ENCODE measurements at regions not wholly inside any gene's neighbourhood (a gene's known extent, or its start where the extent isn't known, plus 50 kb on each side); places are given as distances from the start of the nearest gene placed in this dataset.

DNA sequence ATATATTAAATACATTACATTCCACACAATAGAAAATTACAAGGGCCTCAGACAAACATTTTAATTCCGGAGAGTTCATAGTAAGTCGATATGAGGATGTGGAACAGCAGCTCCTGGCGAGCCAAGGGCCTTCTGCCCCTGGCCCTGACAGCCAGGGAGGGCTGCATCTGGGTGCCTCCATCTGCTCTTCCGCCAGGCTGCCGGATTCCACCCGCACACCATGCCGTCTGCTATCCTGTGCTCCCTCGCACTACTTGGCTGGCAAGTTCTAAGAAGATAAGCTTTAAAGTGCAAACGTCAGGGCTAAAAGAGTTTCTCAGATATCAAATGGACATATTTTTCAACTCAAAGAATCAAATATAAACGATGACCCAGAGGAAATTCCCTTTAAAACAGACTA is 656.3 kb upstream of the NOX3 start:
- no peak overlapping the region for H3K4me3 ChIP-seq (ENCODE audit: low read depth, low read length)
- H3K27me3 ChIP-seq (ENCODE audit: control insufficient read depth, insufficient read depth, low read length): no peaks in the 10 kb centered on the region
- H3K36me3 ChIP-seq (ENCODE audit: control insufficient read depth, insufficient read depth, low read length): no peaks in the 10 kb centered on the region
- H3K4me1 ChIP-seq (ENCODE audit: control insufficient read depth, insufficient read depth, low read length): no peaks in the 10 kb centered on the region
- no peak overlapping the region for H3K27ac ChIP-seq (ENCODE audit: low read depth, low read length)
- no peaks in the 10 kb centered on the region for H3K9me3 ChIP-seq (ENCODE audit: control insufficient read depth, insufficient read depth, low read depth, low read length)
- no peak overlapping the region for H3K9ac ChIP-seq (ENCODE audit: low read length)

GRCh38 chr6:156110249-156110648 is 654.6 kb upstream of the NOX3 start:
- no peaks in the 10 kb centered on the region for H3K4me1 ChIP-seq (ENCODE audit: control insufficient read depth, insufficient read depth, low read length)
- H3K9ac ChIP-seq (ENCODE audit: low read length): no peak overlapping the region
- no peaks in the 10 kb centered on the region for H3K9me3 ChIP-seq (ENCODE audit: control insufficient read depth, insufficient read depth, low read depth, low read length)
- H3K4me3 ChIP-seq (ENCODE audit: low read depth, low read length): no peak overlapping the region
- no peaks in the 10 kb centered on the region for H3K27me3 ChIP-seq (ENCODE audit: control insufficient read depth, insufficient read depth, low read length)
- H3K27ac ChIP-seq (ENCODE audit: low read depth, low read length): no peak overlapping the region
- no peaks in the 10 kb centered on the region for H3K36me3 ChIP-seq (ENCODE audit: control insufficient read depth, insufficient read depth, low read length)

DNA sequence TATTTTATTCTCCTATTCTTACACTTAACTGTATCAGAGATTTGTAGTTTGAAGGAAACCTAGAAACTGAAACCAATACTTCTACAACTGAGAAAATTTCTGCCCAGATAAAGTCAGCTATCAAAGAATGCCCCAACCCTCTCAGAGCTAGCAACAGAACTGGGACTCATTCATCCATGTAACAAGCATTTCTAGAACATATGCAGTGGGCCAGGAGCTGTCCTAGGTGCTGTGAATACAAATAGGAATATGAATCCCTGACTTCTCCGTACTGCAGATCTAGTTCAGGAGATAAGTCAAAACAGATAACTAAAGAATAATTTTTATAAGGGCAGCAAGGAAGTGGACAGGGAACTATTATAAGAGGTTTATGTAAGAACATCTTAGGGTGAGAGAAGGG is 654.1 kb upstream of the NOX3 start:
- H3K4me1 ChIP-seq (ENCODE audit: control insufficient read depth, insufficient read depth, low read length): no peaks in the 10 kb centered on the region
- H3K27ac ChIP-seq (ENCODE audit: low read depth, low read length): no peak overlapping the region
- H3K9ac ChIP-seq (ENCODE audit: low read length): no peak overlapping the region
- no peaks in the 10 kb centered on the region for H3K36me3 ChIP-seq (ENCODE audit: control insufficient read depth, insufficient read depth, low read length)
- no peaks in the 10 kb centered on the region for H3K9me3 ChIP-seq (ENCODE audit: control insufficient read depth, insufficient read depth, low read depth, low read length)
- no peaks in the 10 kb centered on the region for H3K27me3 ChIP-seq (ENCODE audit: control insufficient read depth, insufficient read depth, low read length)
- H3K4me3 ChIP-seq (ENCODE audit: low read depth, low read length): no peak overlapping the region

DNA sequence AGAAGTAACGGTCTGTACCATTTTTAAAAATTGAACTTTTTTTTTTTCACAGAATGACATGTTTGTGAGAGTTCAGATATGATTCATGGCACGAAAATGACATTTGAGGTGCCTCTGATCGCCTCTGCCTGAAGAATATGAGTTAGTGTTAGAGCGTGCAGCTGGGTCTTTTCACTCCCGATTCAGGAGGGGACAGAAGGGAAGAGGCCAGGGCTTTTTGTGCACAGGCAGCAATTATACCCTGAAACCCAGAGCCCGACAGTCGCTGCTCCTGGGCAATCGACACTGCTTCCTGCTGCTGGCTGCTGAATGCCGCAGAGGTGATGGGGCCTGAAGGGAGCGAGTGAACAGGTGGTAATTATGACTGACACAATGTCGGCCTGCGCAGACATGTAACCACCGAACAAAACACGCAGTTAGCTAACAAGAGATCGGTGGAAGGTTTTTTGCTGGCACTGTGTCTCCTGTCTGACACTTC is 652.0 kb upstream of the NOX3 start:
- Histone ChIP-seq H3K4me1 (ENCODE audit: control insufficient read depth, insufficient read depth, low read length) (no peaks in the 10 kb centered on the region), H3K27me3 (ENCODE audit: control insufficient read depth, insufficient read depth, low read length) (no peaks in the 10 kb centered on the region), H3K27ac (ENCODE audit: low read depth, low read length) (no peak overlapping the region), H3K9ac (ENCODE audit: low read length) (no peak overlapping the region), H3K9me3 (ENCODE audit: control insufficient read depth, insufficient read depth, low read depth, low read length) (no peaks in the 10 kb centered on the region), H3K36me3 (ENCODE audit: control insufficient read depth, insufficient read depth, low read length) (no peaks in the 10 kb centered on the region), H3K4me3 (ENCODE audit: low read depth, low read length) (no peak overlapping the region)

- Histone ChIP-seq H3K4me3 (ENCODE audit: low read depth, low read length) (no peak overlapping the region), H3K36me3 (ENCODE audit: control insufficient read depth, insufficient read depth, low read length) (no peaks in the 10 kb centered on the region), H3K27ac (ENCODE audit: low read depth, low read length) (no peak overlapping the region), H3K9me3 (ENCODE audit: control insufficient read depth, insufficient read depth, low read depth, low read length) (no peaks in the 10 kb centered on the region), H3K4me1 (ENCODE audit: control insufficient read depth, insufficient read depth, low read length) (no peaks in the 10 kb centered on the region), H3K27me3 (ENCODE audit: control insufficient read depth, insufficient read depth, low read length) (no peaks in the 10 kb centered on the region), H3K9ac (ENCODE audit: low read length) (no peak overlapping the region)
Observed at GRCh38 chr6:156102129-156102528, 646.5 kb upstream of the NOX3 start.

GRCh38 chr6:156098839-156099238 is 643.2 kb upstream of the NOX3 start:
- no peak overlapping the region for H3K4me3 ChIP-seq (ENCODE audit: low read depth, low read length)
- no peak overlapping the region for H3K9ac ChIP-seq (ENCODE audit: low read length)
- H3K27ac ChIP-seq (ENCODE audit: low read depth, low read length): no peak overlapping the region
- H3K36me3 ChIP-seq (ENCODE audit: control insufficient read depth, insufficient read depth, low read length): no peaks in the 10 kb centered on the region
- H3K27me3 ChIP-seq (ENCODE audit: control insufficient read depth, insufficient read depth, low read length): no peaks in the 10 kb centered on the region
- no peaks in the 10 kb centered on the region for H3K9me3 ChIP-seq (ENCODE audit: control insufficient read depth, insufficient read depth, low read depth, low read length)
- H3K4me1 ChIP-seq (ENCODE audit: control insufficient read depth, insufficient read depth, low read length): no peaks in the 10 kb centered on the region

- Histone ChIP-seq H3K27me3 (ENCODE audit: control insufficient read depth, insufficient read depth, low read length) (no peaks in the 10 kb centered on the region), H3K9ac (ENCODE audit: low read length) (no peak overlapping the region), H3K4me3 (ENCODE audit: low read depth, low read length) (no peak overlapping the region), H3K36me3 (ENCODE audit: control insufficient read depth, insufficient read depth, low read length) (no peaks in the 10 kb centered on the region), H3K27ac (ENCODE audit: low read depth, low read length) (no peak overlapping the region), H3K4me1 (ENCODE audit: control insufficient read depth, insufficient read depth, low read length) (no peaks in the 10 kb centered on the region), H3K9me3 (ENCODE audit: control insufficient read depth, insufficient read depth, low read depth, low read length) (peaks cover 15% of the 10 kb centered on the region)
Observed at GRCh38 chr6:156087487-156087886, 631.8 kb upstream of the NOX3 start.

- no peaks in the 10 kb centered on the region for H3K36me3 ChIP-seq (ENCODE audit: control insufficient read depth, insufficient read depth, low read length)
- 0 out of 2 replicates have a peak, but pooled peaks cover 2% of the 10 kb centered on the region for H3K9me3 ChIP-seq (ENCODE audit: control insufficient read depth, insufficient read depth, low read depth, low read length)
- H3K27me3 ChIP-seq (ENCODE audit: control insufficient read depth, insufficient read depth, low read length): no peaks in the 10 kb centered on the region
- no peak overlapping the region for H3K27ac ChIP-seq (ENCODE audit: low read depth, low read length)
- H3K4me1 ChIP-seq (ENCODE audit: control insufficient read depth, insufficient read depth, low read length): no peaks in the 10 kb centered on the region
- no peak overlapping the region for H3K9ac ChIP-seq (ENCODE audit: low read length)
- H3K4me3 ChIP-seq (ENCODE audit: low read depth, low read length): no peak overlapping the region
Observed at GRCh38 chr6:156082012-156082411, 626.4 kb upstream of the NOX3 start.

- no peaks in the 10 kb centered on the region for H3K27me3 ChIP-seq (ENCODE audit: control insufficient read depth, insufficient read depth, low read length)
- no peak overlapping the region for H3K9ac ChIP-seq (ENCODE audit: low read length)
- H3K36me3 ChIP-seq (ENCODE audit: control insufficient read depth, insufficient read depth, low read length): no peaks in the 10 kb centered on the region
- H3K4me3 ChIP-seq (ENCODE audit: low read depth, low read length): no peak overlapping the region
- H3K9me3 ChIP-seq (ENCODE audit: control insufficient read depth, insufficient read depth, low read depth, low read length): no peaks in the 10 kb centered on the region
- H3K4me1 ChIP-seq (ENCODE audit: control insufficient read depth, insufficient read depth, low read length): no peaks in the 10 kb centered on the region
- no peak overlapping the region for H3K27ac ChIP-seq (ENCODE audit: low read depth, low read length)
Observed at GRCh38 chr6:156080371-156080770, 624.7 kb upstream of the NOX3 start.

GRCh38 chr6:156068881-156069280 is 613.2 kb upstream of the NOX3 start:
- Histone ChIP-seq H3K9me3 (ENCODE audit: control insufficient read depth, insufficient read depth, low read depth, low read length) (no peaks in the 10 kb centered on the region), H3K27ac (ENCODE audit: low read depth, low read length) (no peak overlapping the region), H3K27me3 (ENCODE audit: control insufficient read depth, insufficient read depth, low read length) (no peaks in the 10 kb centered on the region), H3K4me3 (ENCODE audit: low read depth, low read length) (no peak overlapping the region), H3K9ac (ENCODE audit: low read length) (no peak overlapping the region), H3K4me1 (ENCODE audit: control insufficient read depth, insufficient read depth, low read length) (no peaks in the 10 kb centered on the region), H3K36me3 (ENCODE audit: control insufficient read depth, insufficient read depth, low read length) (no peaks in the 10 kb centered on the region)

DNA sequence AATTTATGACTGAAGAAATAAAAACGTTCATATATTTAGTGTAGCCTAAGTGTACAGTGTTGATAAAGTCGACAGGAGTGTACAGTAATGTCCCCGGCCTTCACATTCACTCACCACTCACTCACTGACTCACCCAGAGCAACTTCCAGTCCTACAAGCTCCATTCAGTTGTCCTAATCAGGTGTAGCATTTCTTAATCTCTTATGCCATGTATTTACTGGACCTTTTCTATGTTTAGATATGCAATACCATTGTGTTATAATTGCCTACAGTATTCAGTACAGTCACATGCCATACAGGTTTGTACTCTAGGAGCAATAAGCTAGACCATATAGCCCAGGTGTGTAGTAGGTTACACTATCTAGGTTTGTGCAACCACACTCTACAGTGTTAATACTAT is 610.2 kb upstream of the NOX3 start:
- Histone ChIP-seq H3K4me3 (ENCODE audit: low read depth, low read length) (no peak overlapping the region), H3K9me3 (ENCODE audit: control insufficient read depth, insufficient read depth, low read depth, low read length) (no peaks in the 10 kb centered on the region), H3K27me3 (ENCODE audit: control insufficient read depth, insufficient read depth, low read length) (no peaks in the 10 kb centered on the region), H3K4me1 (ENCODE audit: control insufficient read depth, insufficient read depth, low read length) (no peaks in the 10 kb centered on the region), H3K9ac (ENCODE audit: low read length) (no peak overlapping the region), H3K36me3 (ENCODE audit: control insufficient read depth, insufficient read depth, low read length) (no peaks in the 10 kb centered on the region), H3K27ac (ENCODE audit: low read depth, low read length) (no peak overlapping the region)

DNA sequence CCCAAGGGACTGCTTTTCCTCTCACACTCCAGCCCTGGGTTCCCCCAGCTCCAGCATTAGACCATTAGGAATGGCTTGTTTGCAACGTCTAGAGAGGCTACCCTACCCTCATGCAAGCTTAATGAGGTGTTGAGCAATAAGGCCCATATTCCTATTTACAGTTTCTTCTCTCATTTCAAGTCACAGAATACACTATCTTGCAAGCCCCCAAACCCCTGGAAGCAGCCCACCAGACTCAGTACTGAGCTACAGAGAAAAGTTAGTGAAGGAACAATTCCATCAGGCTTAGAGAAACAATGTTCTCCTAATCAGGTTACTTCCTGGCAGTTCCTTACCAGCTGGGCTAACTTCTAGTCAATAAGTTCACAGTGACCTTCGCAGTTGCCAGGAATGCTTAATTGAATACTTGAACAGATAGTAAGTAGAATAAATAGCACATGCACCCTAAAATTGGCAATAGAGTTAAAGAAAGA is 606.5 kb upstream of the NOX3 start:
- no peaks in the 10 kb centered on the region for H3K36me3 ChIP-seq (ENCODE audit: control insufficient read depth, insufficient read depth, low read length)
- no peaks in the 10 kb centered on the region for H3K27me3 ChIP-seq (ENCODE audit: control insufficient read depth, insufficient read depth, low read length)
- H3K4me1 ChIP-seq (ENCODE audit: control insufficient read depth, insufficient read depth, low read length): no peaks in the 10 kb centered on the region
- no peaks in the 10 kb centered on the region for H3K9me3 ChIP-seq (ENCODE audit: control insufficient read depth, insufficient read depth, low read depth, low read length)
- no peak overlapping the region for H3K4me3 ChIP-seq (ENCODE audit: low read depth, low read length)
- no peak overlapping the region for H3K27ac ChIP-seq (ENCODE audit: low read depth, low read length)
- H3K9ac ChIP-seq (ENCODE audit: low read length): no peak overlapping the region
